Mucosa of rectum (tissue), 2 donors: ENCODE measurements at regions not wholly inside any gene's neighbourhood (a gene's known extent, or its start where the extent isn't known, plus 50 kb on each side); places are given as distances from the start of the nearest gene placed in this dataset.
"Not testable (repeated sequence)": the region's sequence is repeated elsewhere in the genome, so short reads cannot be mapped to it uniquely, and the experiment has no call there.

ENCODE experiments used
- H3K27ac ChIP-seq, 2 donors: one replicate each; pipeline ENCODE4 v1.7.0; 2013; ENCODE audit warnings: inconsistent platforms in 2 of 2, low read depth in 2 of 2, low read length in 2 of 2
- H3K27me3 ChIP-seq, 2 donors: one replicate each; pipeline ENCODE4 v1.7.0; 2013; ENCODE audit warnings: low read length in 2 of 2; ENCODE audit not compliant: control insufficient read depth in 2 of 2, insufficient read depth in 2 of 2
- H3K36me3 ChIP-seq, 2 donors: one replicate each; pipeline ENCODE4 v1.7.0; 2013; ENCODE audit warnings: low read length in 2 of 2; ENCODE audit not compliant: control insufficient read depth in 2 of 2, insufficient read depth in 2 of 2
- H3K4me1 ChIP-seq, 2 donors: one replicate each; pipeline ENCODE4 v1.7.0; 2013; ENCODE audit warnings: low read length in 2 of 2, mild to moderate bottlenecking in 1 of 2; ENCODE audit not compliant: control insufficient read depth in 2 of 2, insufficient read depth in 2 of 2
- H3K4me3 ChIP-seq, 2 donors: one replicate each; pipeline ENCODE4 v1.7.0; 2013; ENCODE audit warnings: low read length in 2 of 2
- H3K9ac ChIP-seq, 2 donors: one replicate each; pipeline ENCODE4 v1.7.0; 2013; ENCODE audit warnings: low read length in 2 of 2, low read depth in 1 of 2, mild to moderate bottlenecking in 1 of 2
- H3K9me3 ChIP-seq, 2 donors: one replicate each; pipeline ENCODE4 v1.7.0; 2013; ENCODE audit warnings: low read length in 2 of 2; ENCODE audit not compliant: control insufficient read depth in 2 of 2
- donor health status: healthy.
- donor health status: Normal muscosa, but diverticular disease.

- Histone ChIP-seq H3K4me1 (peaks cover 6 to 7% of the 10 kb centered on the region in 2 donors), H3K9ac (no peak overlapping the region), H3K27ac (peak overlapping the region; percentile 21 to 57)
Measured at GRCh38 chr6:85360794-85361642, 88.9 kb upstream of the NT5E start.

GRCh38 chr6:85357651-85358050 is 92.2 kb upstream of the NT5E start:
- no peaks in the 10 kb centered on the region for H3K9me3 ChIP-seq
- H3K27ac ChIP-seq: no peak overlapping the region
- H3K27me3 ChIP-seq: no peaks in the 10 kb centered on the region
- no peak overlapping the region for H3K4me3 ChIP-seq
- H3K4me1 ChIP-seq: peaks cover 6 to 7% of the 10 kb centered on the region in 2 donors
- no peak overlapping the region for H3K9ac ChIP-seq
- H3K36me3 ChIP-seq: no peaks in the 10 kb centered on the region

More at GRCh38 chr6:85360794-85361642, 88.9 kb upstream of the NT5E start:
- Histone ChIP-seq H3K27me3 (no peaks in the 10 kb centered on the region), H3K4me3 (no peak overlapping the region), H3K36me3 (no peaks in the 10 kb centered on the region), H3K9me3 (no peaks in the 10 kb centered on the region)

- not testable (repeated sequence) for H3K4me3 ChIP-seq, H3K27ac ChIP-seq, H3K4me1 ChIP-seq, H3K27me3 ChIP-seq, H3K9ac ChIP-seq, H3K9me3 ChIP-seq, H3K36me3 ChIP-seq
Measured at GRCh38 chr6:85356743-85357142, 93.1 kb upstream of the NT5E start.

- Histone ChIP-seq H3K9ac (no peak overlapping the region), H3K27me3 (no peaks in the 10 kb centered on the region), H3K9me3 (no peaks in the 10 kb centered on the region), H3K4me1 (peaks cover 2 to 6% of the 10 kb centered on the region in 2 donors), H3K4me3 (no peak overlapping the region), H3K27ac (no peak overlapping the region), H3K36me3 (no peaks in the 10 kb centered on the region)
Measured at GRCh38 chr6:85355816-85356215, 94.1 kb upstream of the NT5E start.

- H3K27ac ChIP-seq: no peak overlapping the region
- no peaks in the 10 kb centered on the region for H3K9me3 ChIP-seq
- H3K9ac ChIP-seq: no peak overlapping the region
- H3K4me1 ChIP-seq: peaks cover 0 to under 1% of the 10 kb centered on the region in 2 donors
- H3K4me3 ChIP-seq: no peak overlapping the region
- H3K27me3 ChIP-seq: no peaks in the 10 kb centered on the region
- no peaks in the 10 kb centered on the region for H3K36me3 ChIP-seq
Measured at GRCh38 chr6:85354761-85355618, 94.9 kb upstream of the NT5E start.

GRCh38 chr6:85353012-85353411 is 96.9 kb upstream of the NT5E start:
- Histone ChIP-seq H3K9me3 (no peaks in the 10 kb centered on the region), H3K9ac (no peak overlapping the region), H3K4me1 (no peaks in the 10 kb centered on the region)

GRCh38 chr6:85348643-85349042 is 101.2 kb upstream of the NT5E start:
- Histone ChIP-seq H3K27me3 (no peaks in the 10 kb centered on the region), H3K27ac (no peak overlapping the region)

More at GRCh38 chr6:85353012-85353411, 96.9 kb upstream of the NT5E start:
- Histone ChIP-seq H3K4me3 (no peak overlapping the region), H3K27ac (no peak overlapping the region), H3K36me3 (no peaks in the 10 kb centered on the region), H3K27me3 (no peaks in the 10 kb centered on the region)

GRCh38 chr6:85347812-85348211 is 102.1 kb upstream of the NT5E start:
- H3K4me3 ChIP-seq: no peak overlapping the region
- H3K36me3 ChIP-seq: no peaks in the 10 kb centered on the region
- H3K9ac ChIP-seq: no peak overlapping the region
- H3K27ac ChIP-seq: no peak overlapping the region
- peaks cover 0 to 3% of the 10 kb centered on the region in 2 donors for H3K27me3 ChIP-seq
- no peaks in the 10 kb centered on the region for H3K4me1 ChIP-seq
- no peaks in the 10 kb centered on the region for H3K9me3 ChIP-seq

More at GRCh38 chr6:85348643-85349042, 101.2 kb upstream of the NT5E start:
- Histone ChIP-seq H3K4me3 (no peak overlapping the region), H3K4me1 (no peaks in the 10 kb centered on the region), H3K36me3 (no peaks in the 10 kb centered on the region), H3K9ac (no peak overlapping the region), H3K9me3 (no peaks in the 10 kb centered on the region)

GRCh38 chr6:85346196-85346595 is 103.7 kb upstream of the NT5E start:
- H3K4me1 ChIP-seq: no peaks in the 10 kb centered on the region
- H3K9ac ChIP-seq: no peak overlapping the region
- no peaks in the 10 kb centered on the region for H3K9me3 ChIP-seq
- H3K36me3 ChIP-seq: no peaks in the 10 kb centered on the region
- H3K27ac ChIP-seq: no peak overlapping the region
- H3K27me3 ChIP-seq: peaks cover 0 to 3% of the 10 kb centered on the region in 2 donors
- H3K4me3 ChIP-seq: no peak overlapping the region

GRCh38 chr6:85344996-85345395 is 104.9 kb upstream of the NT5E start:
- Histone ChIP-seq H3K36me3 (no peaks in the 10 kb centered on the region), H3K27me3 (peaks cover 0 to 3% of the 10 kb centered on the region in 2 donors), H3K4me1 (no peaks in the 10 kb centered on the region), H3K27ac (no peak overlapping the region), H3K9me3 (no peaks in the 10 kb centered on the region), H3K4me3 (no peak overlapping the region), H3K9ac (no peak overlapping the region)
